H7 (cell line): ENCODE measurements at regions not wholly inside any gene's neighbourhood (a gene's known extent, or its start where the extent isn't known, plus 50 kb on each side); places are given as distances from the start of the nearest gene placed in this dataset.
A peak's percentile ranks its signal among the peaks of the same experiment; 100 is the strongest.
"Not testable (repeated sequence)": the region's sequence is repeated elsewhere in the genome, so short reads cannot be mapped to it uniquely, and the experiment has no call there.

ENCODE experiments used
- DNase-seq: peaks from one replicate; pipeline ENCODE4 v3.0.0; 2012
- H3K27me3 ChIP-seq: 2 replicates; pipeline ENCODE4 v1.6.0; 2011; ENCODE audit warnings: mild to moderate bottlenecking, low read length; ENCODE audit not compliant: control insufficient read depth, insufficient read depth
- H3K36me3 ChIP-seq: replicated peaks from 2 replicates; pipeline ENCODE4 v1.5.1; 2011; ENCODE audit warnings: low read length; ENCODE audit not compliant: control insufficient read depth, insufficient read depth
- H3K4me3 ChIP-seq: 2 replicates; pipeline ENCODE4 v1.5.1; 2011; ENCODE audit warnings: low read depth, mild to moderate bottlenecking, control low read depth, low read length, moderate library complexity; ENCODE audit not compliant: insufficient read depth

GRCh38 chr1:67542747-67543146, 112.5 kb upstream of the SERBP1 start:
- H3K4me3 ChIP-seq, result no peak overlapping the region
- no peaks in the 10 kb centered on the region for H3K27me3 ChIP-seq
- DNase-seq, result no peak
- H3K36me3 ChIP-seq, result no peaks in the 10 kb centered on the region

- no peak for DNase-seq
- H3K36me3 ChIP-seq, result no peaks in the 10 kb centered on the region
- no peak overlapping the region for H3K4me3 ChIP-seq
- H3K27me3 ChIP-seq, result no peaks in the 10 kb centered on the region
Observed at GRCh38 chr1:67544921-67545320, 114.7 kb upstream of the SERBP1 start.

- H3K4me3 ChIP-seq, result no peak overlapping the region
- no peaks in the 10 kb centered on the region for H3K36me3 ChIP-seq
- H3K27me3 ChIP-seq, result no peaks in the 10 kb centered on the region
- no peak for DNase-seq
Observed at GRCh38 chr1:67545364-67545763, 115.2 kb upstream of the SERBP1 start.

GRCh38 chr1:67551375-67551774, 121.2 kb upstream of the SERBP1 start:
- H3K27me3 ChIP-seq, result no peaks in the 10 kb centered on the region

DNA sequence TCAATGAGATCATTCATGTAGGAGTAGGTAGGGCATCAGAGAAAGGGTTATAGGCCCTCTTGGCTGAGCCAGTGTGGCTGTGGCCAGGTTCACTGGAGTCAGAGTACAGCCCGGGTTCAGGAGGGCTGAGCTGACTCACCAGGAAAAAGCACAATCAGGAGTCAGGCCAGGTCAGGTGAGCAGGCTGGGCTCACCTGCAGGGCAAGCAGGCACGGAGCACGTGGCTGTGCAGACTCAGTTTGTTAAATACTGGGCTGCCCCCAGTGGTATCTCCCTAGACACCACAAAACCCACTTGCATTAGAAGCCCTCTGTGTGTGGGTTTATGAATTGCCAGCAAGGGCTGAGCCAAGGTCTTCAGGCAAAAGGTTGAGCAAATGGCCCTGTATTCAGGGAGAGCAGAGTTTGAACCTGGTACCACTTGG, 122.1 kb upstream of the SERBP1 start:
- no peaks in the 10 kb centered on the region for H3K36me3 ChIP-seq
- H3K4me3 ChIP-seq, result no peak overlapping the region
- DNase-seq, result peak; percentile 49
- H3K27me3 ChIP-seq, result no peaks in the 10 kb centered on the region

More at GRCh38 chr1:67551375-67551774, 121.2 kb upstream of the SERBP1 start:
- Histone ChIP-seq H3K36me3 (no peaks in the 10 kb centered on the region), H3K4me3 (no peak overlapping the region)
- DNase-seq, result no peak

DNA sequence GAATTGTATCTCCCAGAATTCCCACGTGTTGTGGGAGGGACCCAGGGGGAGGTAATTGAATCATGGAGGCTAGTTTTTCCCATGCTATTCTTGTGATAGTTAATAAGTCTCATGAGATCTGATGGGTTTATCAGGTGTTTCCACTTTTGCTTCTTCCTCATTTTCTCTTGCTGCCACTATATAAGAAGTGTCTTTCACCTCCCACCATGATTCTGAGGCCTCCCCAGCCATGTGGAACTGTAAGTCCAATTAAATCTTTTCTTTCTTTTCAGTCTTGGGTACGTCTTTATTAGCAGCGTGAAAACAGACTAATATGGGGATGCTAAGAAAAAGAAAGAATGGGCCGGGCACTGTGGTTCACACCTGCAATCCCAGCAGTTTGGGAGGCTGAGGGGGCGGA, 124.0 kb upstream of the SERBP1 start:
- H3K27me3 ChIP-seq, H3K4me3 ChIP-seq, H3K36me3 ChIP-seq, DNase-seq: not testable (repeated sequence)

GRCh38 chr1:67555461-67556296, 125.5 kb upstream of the SERBP1 start:
- DNase-seq, result peak; percentile 60
- H3K36me3 ChIP-seq, result no peaks in the 10 kb centered on the region

GRCh38 chr1:67556297-67556900, 126.2 kb upstream of the SERBP1 start:
- DNase-seq, result no peak
- H3K36me3 ChIP-seq, result no peaks in the 10 kb centered on the region
- H3K4me3 ChIP-seq, result no peak overlapping the region
- H3K27me3 ChIP-seq, result no peaks in the 10 kb centered on the region; the same call in 1 of the 2 replicates

More at GRCh38 chr1:67555461-67556296, 125.5 kb upstream of the SERBP1 start:
- Histone ChIP-seq H3K4me3 (no peak overlapping the region), H3K27me3 (no peaks in the 10 kb centered on the region; the same call in 1 of the 2 replicates)

DNA sequence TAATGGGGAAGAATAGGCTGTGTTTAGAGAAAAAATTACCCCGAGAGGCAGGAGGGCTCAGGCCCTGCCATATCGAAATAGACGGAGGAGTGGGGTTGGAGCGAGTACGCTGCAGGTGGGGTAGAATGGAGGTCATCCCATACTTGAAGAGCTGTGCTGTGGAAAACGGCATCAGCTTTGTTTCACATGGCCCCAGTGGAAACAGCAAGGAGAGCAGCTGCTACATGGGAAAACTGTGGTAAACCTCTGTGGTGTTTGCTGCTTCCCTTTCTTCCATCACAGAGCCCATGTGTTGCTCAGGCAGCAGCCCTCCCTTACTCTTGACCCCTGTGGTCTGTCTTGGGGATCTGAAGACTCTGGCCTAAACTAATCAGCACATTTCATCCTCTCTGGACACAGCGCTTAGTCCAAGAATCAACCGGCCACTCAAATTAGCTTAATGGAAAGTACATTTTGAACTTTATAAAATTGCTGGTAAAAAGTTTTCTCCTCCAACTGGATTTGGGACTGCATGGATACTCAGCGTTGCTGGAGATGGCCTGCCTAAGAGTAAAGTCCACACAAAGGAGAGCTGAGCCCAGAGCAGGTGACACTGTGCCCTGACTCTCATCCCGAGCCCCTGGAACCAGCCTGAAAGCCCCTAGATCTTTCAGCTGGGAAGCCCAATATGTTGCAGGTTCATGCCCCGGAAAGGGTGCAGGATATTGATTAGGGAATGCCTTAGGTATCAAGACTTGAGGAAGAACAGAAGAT, 127.1 kb upstream of the GADD45A start:
- Histone ChIP-seq H3K36me3 (no peaks in the 10 kb centered on the region), H3K27me3 (no peaks in the 10 kb centered on the region; the same call in 1 of the 2 replicates)

GRCh38 chr1:67558449-67559193, 126.4 kb upstream of the GADD45A start:
- Histone ChIP-seq H3K36me3 (no peaks in the 10 kb centered on the region), H3K4me3 (no peak overlapping the region), H3K27me3 (no peaks in the 10 kb centered on the region; the same call in 1 of the 2 replicates)
- no peak for DNase-seq

More for the DNA sequence above, 127.1 kb upstream of the GADD45A start:
- H3K4me3 ChIP-seq, result no peak overlapping the region
- no peak for DNase-seq

DNA sequence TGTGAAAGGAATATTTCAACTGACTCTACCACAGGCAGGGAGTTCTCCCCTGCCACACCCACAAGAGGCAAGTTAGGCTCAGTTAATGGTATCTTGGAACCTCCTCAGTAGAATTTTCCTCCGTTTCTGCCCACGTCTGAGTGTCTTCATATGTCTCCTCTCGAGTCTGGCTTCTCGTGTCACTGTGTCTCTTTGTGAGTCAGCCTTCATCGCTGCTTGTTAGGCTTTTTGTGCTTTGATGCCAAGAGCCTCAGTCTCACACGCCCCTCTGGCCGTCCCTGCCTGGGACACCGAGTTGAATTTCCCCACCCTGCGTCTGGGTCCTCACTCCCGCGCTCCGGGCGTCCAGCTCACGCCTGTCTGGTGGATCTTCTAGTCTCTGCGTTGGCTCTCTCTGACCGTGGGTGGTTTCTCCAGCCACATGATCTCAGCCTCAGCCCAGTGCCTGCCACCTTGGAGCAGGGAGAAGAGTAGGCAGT, 125.7 kb upstream of the GADD45A start:
- DNase-seq, result peak; percentile 37
- H3K27me3 ChIP-seq, result no peaks in the 10 kb centered on the region; the same call in 1 of the 2 replicates
- H3K36me3 ChIP-seq, result no peaks in the 10 kb centered on the region
- no peak overlapping the region for H3K4me3 ChIP-seq

GRCh38 chr1:67560580-67561255, 124.3 kb upstream of the GADD45A start:
- DNase-seq, result no peak
- no peak overlapping the region for H3K4me3 ChIP-seq
- no peaks in the 10 kb centered on the region; the same call in 1 of the 2 replicates for H3K27me3 ChIP-seq
- H3K36me3 ChIP-seq, result no peaks in the 10 kb centered on the region

DNA sequence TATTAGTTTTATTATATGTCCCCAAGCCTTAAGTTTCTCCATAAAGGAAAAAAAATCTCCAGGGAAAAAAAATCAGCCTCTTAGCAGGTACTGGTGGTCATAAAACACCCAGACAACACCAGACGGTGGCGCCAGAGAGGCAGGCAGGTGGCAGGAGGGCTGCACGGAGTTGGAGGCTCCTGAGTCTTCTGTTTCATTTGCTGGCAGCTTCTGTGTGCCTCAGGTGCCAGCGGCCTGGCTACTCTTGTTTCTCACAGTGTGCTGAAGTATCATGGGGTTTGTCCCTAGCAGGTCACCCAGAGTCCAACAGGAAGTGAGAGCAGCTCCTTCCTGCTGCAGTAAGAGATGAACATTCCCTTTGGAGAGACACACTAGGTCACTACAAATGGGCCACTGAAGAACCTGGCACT, 123.3 kb upstream of the GADD45A start:
- DNase-seq, result peak; percentile 81
- Histone ChIP-seq H3K27me3 (no peaks in the 10 kb centered on the region; the same call in 1 of the 2 replicates), H3K4me3 (no peak overlapping the region), H3K36me3 (no peaks in the 10 kb centered on the region)
